ENCODE measurements at regions not wholly inside any gene's neighbourhood (a gene's known extent, or its start where the extent isn't known, plus 50 kb on each side); places are given as distances from the start of the nearest gene placed in this dataset.

- H3K36me3 ChIP-seq (ENCODE audit: insufficient read depth, low read length) = no peaks in the 10 kb centered on the region
- no peaks in the 10 kb centered on the region for H4K20me1 ChIP-seq (ENCODE audit: insufficient read depth, low read depth, low read length)
- DNase-seq = no peak
- no peak overlapping the region for H3K4me2 ChIP-seq (ENCODE audit: low read depth, low read length, poor library complexity, severe bottlenecking)
- H3K4me1 ChIP-seq (ENCODE audit: low read length) = no peaks in the 10 kb centered on the region
- H3K4me3 ChIP-seq (ENCODE audit: low read length) = no peak overlapping the region
- no peaks in the 10 kb centered on the region for H3K27me3 ChIP-seq (ENCODE audit: low read length)
- H2AFZ ChIP-seq (ENCODE audit: low read length) = no peak overlapping the region
- H3K9ac ChIP-seq (ENCODE audit: low read length) = no peak overlapping the region
- H3K9me3 ChIP-seq (ENCODE audit: low read length) = no peaks in the 10 kb centered on the region; the same call in 1 of the 2 replicates
- no peak overlapping the region for H3K27ac ChIP-seq (ENCODE audit: low read length)
- no peaks in the 10 kb centered on the region for H3K79me2 ChIP-seq (ENCODE audit: low read length)
- H3K9me2 ChIP-seq (replicated peaks; ENCODE audit: insufficient read depth, low read length) = no peaks in the 10 kb centered on the region
These were observed 433.8 kb upstream of the CDH6 start for GRCh38 chr5:30759731-30760130.

GRCh38 chr5:30752015-30752414 is 441.5 kb upstream of the CDH6 start:
- Histone ChIP-seq H3K27ac (ENCODE audit: low read length) (no peak overlapping the region), H3K4me2 (ENCODE audit: low read depth, low read length, poor library complexity, severe bottlenecking) (no peak overlapping the region), H4K20me1 (ENCODE audit: insufficient read depth, low read depth, low read length) (no peaks in the 10 kb centered on the region), H3K9me2 (replicated peaks; ENCODE audit: insufficient read depth, low read length) (no peaks in the 10 kb centered on the region), H3K4me1 (ENCODE audit: low read length) (no peaks in the 10 kb centered on the region), H3K36me3 (ENCODE audit: insufficient read depth, low read length) (no peaks in the 10 kb centered on the region), H3K4me3 (ENCODE audit: low read length) (no peak overlapping the region), H2AFZ (ENCODE audit: low read length) (no peak overlapping the region), H3K79me2 (ENCODE audit: low read length) (no peaks in the 10 kb centered on the region), H3K9me3 (ENCODE audit: low read length) (peaks cover 31% of the 10 kb centered on the region), H3K27me3 (ENCODE audit: low read length) (no peaks in the 10 kb centered on the region), H3K9ac (ENCODE audit: low read length) (no peak overlapping the region)
- DNase-seq = no peak

GRCh38 chr5:30749971-30750370 is 443.5 kb upstream of the CDH6 start:
- Histone ChIP-seq H3K79me2 (ENCODE audit: low read length) (no peaks in the 10 kb centered on the region), H3K9me2 (replicated peaks; ENCODE audit: insufficient read depth, low read length) (no peaks in the 10 kb centered on the region), H2AFZ (ENCODE audit: low read length) (no peak overlapping the region), H3K4me2 (ENCODE audit: low read depth, low read length, poor library complexity, severe bottlenecking) (no peak overlapping the region), H3K36me3 (ENCODE audit: insufficient read depth, low read length) (no peaks in the 10 kb centered on the region), H3K27ac (ENCODE audit: low read length) (no peak overlapping the region), H3K9me3 (ENCODE audit: low read length) (peaks cover 31% of the 10 kb centered on the region), H4K20me1 (ENCODE audit: insufficient read depth, low read depth, low read length) (no peaks in the 10 kb centered on the region), H3K4me3 (ENCODE audit: low read length) (no peak overlapping the region), H3K9ac (ENCODE audit: low read length) (no peak overlapping the region), H3K4me1 (ENCODE audit: low read length) (no peaks in the 10 kb centered on the region), H3K27me3 (ENCODE audit: low read length) (no peaks in the 10 kb centered on the region)
- DNase-seq = no peak

DNA sequence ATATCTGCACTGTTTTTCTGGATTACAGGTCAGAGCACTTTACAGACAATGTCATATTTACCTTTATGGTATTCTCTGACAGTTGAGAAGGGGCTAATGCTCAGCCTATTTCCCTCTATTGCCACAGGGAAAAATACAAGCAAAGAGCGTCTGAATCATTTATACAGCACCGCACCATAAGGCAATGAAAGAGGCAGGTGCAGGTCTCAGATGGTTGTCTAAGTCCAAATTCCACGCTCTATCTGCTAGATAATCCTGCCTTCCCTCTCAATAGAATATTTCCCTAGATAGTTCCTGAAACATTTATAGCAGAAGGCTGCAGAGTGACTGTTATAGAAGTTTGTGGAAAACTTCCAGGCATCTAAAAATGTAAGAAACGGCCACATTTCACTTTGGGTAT is 446.1 kb upstream of the CDH6 start:
- Histone ChIP-seq H3K79me2 (ENCODE audit: low read length) (no peaks in the 10 kb centered on the region), H3K9me3 (ENCODE audit: low read length) (peaks cover 30% of the 10 kb centered on the region), H3K4me2 (ENCODE audit: low read depth, low read length, poor library complexity, severe bottlenecking) (no peak overlapping the region), H3K27ac (ENCODE audit: low read length) (no peak overlapping the region), H3K27me3 (ENCODE audit: low read length) (no peaks in the 10 kb centered on the region), H3K9me2 (replicated peaks; ENCODE audit: insufficient read depth, low read length) (no peaks in the 10 kb centered on the region), H3K36me3 (ENCODE audit: insufficient read depth, low read length) (no peaks in the 10 kb centered on the region), H3K4me3 (ENCODE audit: low read length) (no peak overlapping the region), H2AFZ (ENCODE audit: low read length) (no peak overlapping the region), H3K9ac (ENCODE audit: low read length) (no peak overlapping the region), H4K20me1 (ENCODE audit: insufficient read depth, low read depth, low read length) (no peaks in the 10 kb centered on the region), H3K4me1 (ENCODE audit: low read length) (no peaks in the 10 kb centered on the region)
- no peak for DNase-seq

GRCh38 chr5:30736669-30737068 is 456.8 kb upstream of the CDH6 start:
- no peaks in the 10 kb centered on the region for H3K79me2 ChIP-seq (ENCODE audit: low read length)
- H3K9ac ChIP-seq (ENCODE audit: low read length) = no peak overlapping the region
- no peak overlapping the region for H3K27ac ChIP-seq (ENCODE audit: low read length)
- no peaks in the 10 kb centered on the region for H4K20me1 ChIP-seq (ENCODE audit: insufficient read depth, low read depth, low read length)
- H3K9me2 ChIP-seq (replicated peaks; ENCODE audit: insufficient read depth, low read length) = no peaks in the 10 kb centered on the region
- H3K4me3 ChIP-seq (ENCODE audit: low read length) = no peak overlapping the region
- DNase-seq = no peak
- H3K27me3 ChIP-seq (ENCODE audit: low read length) = no peaks in the 10 kb centered on the region
- H3K4me2 ChIP-seq (ENCODE audit: low read depth, low read length, poor library complexity, severe bottlenecking) = no peak overlapping the region
- H3K36me3 ChIP-seq (ENCODE audit: insufficient read depth, low read length) = no peaks in the 10 kb centered on the region
- H3K9me3 ChIP-seq (ENCODE audit: low read length) = peaks cover 23% of the 10 kb centered on the region
- no peaks in the 10 kb centered on the region for H3K4me1 ChIP-seq (ENCODE audit: low read length)
- no peak overlapping the region for H2AFZ ChIP-seq (ENCODE audit: low read length)

DNA sequence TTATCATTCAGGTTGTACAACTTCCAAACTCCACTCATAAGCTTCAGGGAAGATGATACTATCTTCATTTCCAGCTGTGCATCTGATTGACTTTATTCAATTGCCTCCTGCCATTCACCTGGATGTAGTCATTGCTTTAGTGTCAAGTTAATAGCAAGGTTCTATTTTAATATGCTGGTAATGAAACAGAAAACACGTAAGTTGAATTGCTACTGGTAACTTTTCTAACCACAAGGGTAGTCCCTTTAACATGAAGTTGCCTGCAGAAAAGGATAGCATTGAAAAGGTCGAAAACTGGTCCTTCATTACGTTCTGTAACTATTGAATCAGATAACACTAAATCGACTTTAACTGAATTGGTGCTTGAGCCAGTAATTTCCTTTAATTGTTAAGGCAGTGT is 459.4 kb upstream of the CDH6 start:
- no peaks in the 10 kb centered on the region for H4K20me1 ChIP-seq (ENCODE audit: insufficient read depth, low read depth, low read length)
- no peaks in the 10 kb centered on the region for H3K4me1 ChIP-seq (ENCODE audit: low read length)
- H3K4me3 ChIP-seq (ENCODE audit: low read length) = no peak overlapping the region
- DNase-seq = no peak
- no peaks in the 10 kb centered on the region for H3K79me2 ChIP-seq (ENCODE audit: low read length)
- peaks cover 24% of the 10 kb centered on the region for H3K9me3 ChIP-seq (ENCODE audit: low read length)
- no peak overlapping the region for H2AFZ ChIP-seq (ENCODE audit: low read length)
- no peaks in the 10 kb centered on the region for H3K27me3 ChIP-seq (ENCODE audit: low read length)
- no peak overlapping the region for H3K27ac ChIP-seq (ENCODE audit: low read length)
- no peaks in the 10 kb centered on the region for H3K36me3 ChIP-seq (ENCODE audit: insufficient read depth, low read length)
- no peak overlapping the region for H3K9ac ChIP-seq (ENCODE audit: low read length)
- no peaks in the 10 kb centered on the region for H3K9me2 ChIP-seq (replicated peaks; ENCODE audit: insufficient read depth, low read length)
- no peak overlapping the region for H3K4me2 ChIP-seq (ENCODE audit: low read depth, low read length, poor library complexity, severe bottlenecking)

DNA sequence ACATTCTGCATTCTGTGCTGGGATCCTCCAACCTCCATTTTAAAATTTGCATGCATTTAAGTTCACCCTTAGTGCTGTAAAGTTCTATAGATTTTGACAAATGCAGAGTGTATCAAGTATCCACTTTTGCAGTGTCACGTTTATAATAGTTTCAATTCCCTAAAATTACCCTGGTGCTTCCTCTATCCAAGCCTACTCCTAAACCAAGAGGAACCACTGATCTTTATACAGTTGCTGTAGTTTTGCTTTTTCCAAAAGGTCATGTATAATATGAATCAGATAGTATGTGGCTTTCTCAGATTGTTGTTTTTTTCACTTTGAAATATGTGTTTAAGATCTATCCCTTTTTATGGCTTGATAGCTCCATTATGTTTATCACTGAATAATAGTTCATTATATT is 468.4 kb upstream of the CDH6 start:
- H2AFZ ChIP-seq (ENCODE audit: low read length) = no peak overlapping the region
- H3K9ac ChIP-seq (ENCODE audit: low read length) = no peak overlapping the region
- peaks cover 16% of the 10 kb centered on the region for H3K9me3 ChIP-seq (ENCODE audit: low read length)
- H3K27ac ChIP-seq (ENCODE audit: low read length) = no peak overlapping the region
- no peaks in the 10 kb centered on the region for H3K79me2 ChIP-seq (ENCODE audit: low read length)
- H3K27me3 ChIP-seq (ENCODE audit: low read length) = no peaks in the 10 kb centered on the region
- no peak for DNase-seq
- no peaks in the 10 kb centered on the region for H3K4me1 ChIP-seq (ENCODE audit: low read length)
- no peaks in the 10 kb centered on the region for H3K9me2 ChIP-seq (replicated peaks; ENCODE audit: insufficient read depth, low read length)
- H3K36me3 ChIP-seq (ENCODE audit: insufficient read depth, low read length) = no peaks in the 10 kb centered on the region
- H4K20me1 ChIP-seq (ENCODE audit: insufficient read depth, low read depth, low read length) = no peaks in the 10 kb centered on the region
- H3K4me2 ChIP-seq (ENCODE audit: low read depth, low read length, poor library complexity, severe bottlenecking) = no peak overlapping the region
- H3K4me3 ChIP-seq (ENCODE audit: low read length) = no peak overlapping the region

DNA sequence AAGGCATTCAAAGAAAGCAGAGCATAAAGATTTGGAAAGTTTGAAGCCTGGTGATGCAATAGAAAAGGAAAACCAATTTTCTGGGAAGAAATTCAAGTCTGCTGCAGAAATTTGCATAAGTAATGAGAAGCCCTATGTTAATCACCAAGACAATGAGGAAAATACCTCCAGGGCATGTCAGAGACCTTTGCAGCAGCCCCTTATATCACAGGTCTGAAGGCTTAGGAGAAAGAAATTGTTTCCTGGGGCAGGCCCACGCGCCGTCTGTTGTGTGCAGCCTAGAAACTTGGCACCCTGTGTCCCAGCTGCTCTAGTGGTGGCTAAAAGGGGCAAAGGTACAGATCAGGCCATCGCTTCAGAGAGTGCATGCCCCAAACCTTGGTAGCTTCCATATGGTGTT is 495.3 kb upstream of the CDH6 start:
- Histone ChIP-seq H3K79me2 (ENCODE audit: low read length) (no peaks in the 10 kb centered on the region), H4K20me1 (ENCODE audit: insufficient read depth, low read depth, low read length) (no peaks in the 10 kb centered on the region), H3K36me3 (ENCODE audit: insufficient read depth, low read length) (no peaks in the 10 kb centered on the region), H3K4me2 (ENCODE audit: low read depth, low read length, poor library complexity, severe bottlenecking) (no peak overlapping the region), H3K27ac (ENCODE audit: low read length) (no peak overlapping the region), H3K27me3 (ENCODE audit: low read length) (no peaks in the 10 kb centered on the region), H3K9me3 (ENCODE audit: low read length) (peaks cover 21% of the 10 kb centered on the region), H3K9ac (ENCODE audit: low read length) (no peak overlapping the region), H3K4me1 (ENCODE audit: low read length) (no peaks in the 10 kb centered on the region), H2AFZ (ENCODE audit: low read length) (no peak overlapping the region), H3K9me2 (replicated peaks; ENCODE audit: insufficient read depth, low read length) (no peaks in the 10 kb centered on the region), H3K4me3 (ENCODE audit: low read length) (no peak overlapping the region)
- DNase-seq = no peak

DNA sequence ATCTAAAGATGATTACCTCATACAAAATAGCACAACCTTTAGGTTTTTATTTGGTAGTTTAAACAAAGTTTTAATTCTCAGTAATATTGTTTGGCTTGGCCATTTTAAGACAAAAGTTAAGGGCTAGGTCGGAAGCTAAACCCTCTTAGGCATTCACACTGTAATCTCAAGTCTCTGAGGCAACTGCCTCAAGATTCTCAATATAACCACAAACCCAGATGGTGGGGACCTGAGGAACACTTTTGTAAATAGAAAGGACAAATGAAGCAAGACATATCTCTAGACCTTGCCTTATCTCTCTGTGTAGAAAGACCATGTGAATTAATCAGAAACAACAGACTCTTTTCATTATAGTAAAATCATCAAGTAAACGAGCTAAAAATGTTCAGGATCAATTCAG is 500.2 kb upstream of the CDH6 start:
- H3K4me1 ChIP-seq (ENCODE audit: low read length) = no peaks in the 10 kb centered on the region
- no peaks in the 10 kb centered on the region for H3K27me3 ChIP-seq (ENCODE audit: low read length)
- DNase-seq = no peak
- H3K9me2 ChIP-seq (replicated peaks; ENCODE audit: insufficient read depth, low read length) = no peaks in the 10 kb centered on the region
- no peaks in the 10 kb centered on the region for H4K20me1 ChIP-seq (ENCODE audit: insufficient read depth, low read depth, low read length)
- H3K4me2 ChIP-seq (ENCODE audit: low read depth, low read length, poor library complexity, severe bottlenecking) = no peak overlapping the region
- no peak overlapping the region for H3K9ac ChIP-seq (ENCODE audit: low read length)
- H3K4me3 ChIP-seq (ENCODE audit: low read length) = no peak overlapping the region
- H3K9me3 ChIP-seq (ENCODE audit: low read length) = peaks cover 13% of the 10 kb centered on the region
- H3K79me2 ChIP-seq (ENCODE audit: low read length) = no peaks in the 10 kb centered on the region
- H3K36me3 ChIP-seq (ENCODE audit: insufficient read depth, low read length) = no peaks in the 10 kb centered on the region
- H3K27ac ChIP-seq (ENCODE audit: low read length) = no peak overlapping the region
- no peak overlapping the region for H2AFZ ChIP-seq (ENCODE audit: low read length)

All from Karpas-422 (cell line).